GM23338 (cell line): ENCODE measurements at regions not wholly inside any gene's neighbourhood (a gene's known extent, or its start where the extent isn't known, plus 50 kb on each side); places are given as distances from the start of the nearest gene placed in this dataset.

ENCODE experiments used
- CREB1 ChIP-seq: fragments of 250-450 bp; sonication (Bioruptor Pico); IDR thresholded peaks from 2 replicates; pipeline ENCODE4 v1.5.0; 2020; ENCODE audit warnings: low read depth, mild to moderate bottlenecking, moderate library complexity
- EZH2 ChIP-seq: fragments of 200-600 bp; sonication (generic); IDR thresholded peaks from one replicate; pipeline ENCODE4 v1.8.0; 2017; ENCODE audit warnings: antibody characterized with exemption, mild to moderate bottlenecking, low read depth; ENCODE audit not compliant: unreplicated experiment
- EZH2phosphoT487 ChIP-seq: fragments of 200-600 bp; sonication (generic); IDR thresholded peaks from one replicate; pipeline ENCODE4 v1.8.1; 2018; ENCODE audit warnings: antibody characterized with exemption; ENCODE audit not compliant: unreplicated experiment
- JUNB ChIP-seq: IDR thresholded peaks from one replicate; pipeline ENCODE4 v1.6.1; 2016; ENCODE audit warnings: antibody characterized with exemption; ENCODE audit not compliant: unreplicated experiment
- POLR2AphosphoS5 ChIP-seq: IDR thresholded peaks from 2 replicates; pipeline ENCODE4 v1.6.1; 2016; ENCODE audit warnings: antibody characterized with exemption, low read depth
- STAT1 ChIP-seq: IDR thresholded peaks from one replicate; pipeline ENCODE4 v1.6.1; 2016; ENCODE audit warnings: antibody characterized with exemption; ENCODE audit not compliant: unreplicated experiment
- ZNF331 ChIP-seq: fragments of 250-450 bp; sonication (Bioruptor Pico); IDR thresholded peaks from 2 replicates; pipeline ENCODE4 v1.5.0; 2020; ENCODE audit warnings: low read depth, mild to moderate bottlenecking, moderate library complexity
- TF ChIP-seq, protein P1 (sequence below), 2 experiments: fragments of 200-600 bp in 1 of 2; sonication (generic) in 1 of 2; conservative IDR thresholded peaks; 2 replicates each; pipeline versions ENCODE4 v1.5.1 to v1.6.1; 2016 to 2017; ENCODE audit warnings: antibody characterized with exemption in 2 of 2, low read depth in 2 of 2, mild to moderate bottlenecking in 2 of 2, moderate library complexity in 1 of 2
- TF ChIP-seq, protein P2 (sequence below): IDR thresholded peaks from one replicate; pipeline ENCODE4 v1.6.1; 2018; ENCODE audit warnings: antibody characterized with exemption; ENCODE audit not compliant: unreplicated experiment
- TF ChIP-seq, protein P3 (sequence below): IDR thresholded peaks from 2 replicates; pipeline ENCODE4 v1.6.1; 2016; ENCODE audit warnings: antibody characterized with exemption
- TF ChIP-seq, protein P4 (sequence below): fragments of 250-450 bp; sonication (Bioruptor Pico); IDR thresholded peaks from 2 replicates; pipeline ENCODE4 v1.5.0; 2020; ENCODE audit warnings: mild to moderate bottlenecking, moderate library complexity

DNA sequence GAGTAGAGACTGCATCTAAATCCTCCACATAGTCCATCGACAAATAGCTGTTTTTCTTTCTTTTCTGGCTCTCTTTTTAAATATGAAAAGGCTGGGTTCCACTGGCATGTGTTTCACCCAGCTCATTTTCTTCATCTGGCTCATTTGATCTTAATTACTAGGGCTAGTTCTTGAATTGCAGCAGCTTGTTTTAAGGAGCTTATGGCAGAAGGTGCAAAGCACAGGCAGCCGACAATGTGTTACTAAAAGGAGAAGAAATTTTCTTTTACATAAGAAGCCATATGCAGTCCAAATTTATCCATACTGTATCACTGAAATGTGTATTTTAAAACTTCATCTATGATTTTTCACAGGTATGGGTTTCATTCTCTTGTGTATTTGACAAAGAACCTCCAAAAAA lies 205.6 kb upstream of the PTER start:
- TF ChIP-seq, protein P1, sequence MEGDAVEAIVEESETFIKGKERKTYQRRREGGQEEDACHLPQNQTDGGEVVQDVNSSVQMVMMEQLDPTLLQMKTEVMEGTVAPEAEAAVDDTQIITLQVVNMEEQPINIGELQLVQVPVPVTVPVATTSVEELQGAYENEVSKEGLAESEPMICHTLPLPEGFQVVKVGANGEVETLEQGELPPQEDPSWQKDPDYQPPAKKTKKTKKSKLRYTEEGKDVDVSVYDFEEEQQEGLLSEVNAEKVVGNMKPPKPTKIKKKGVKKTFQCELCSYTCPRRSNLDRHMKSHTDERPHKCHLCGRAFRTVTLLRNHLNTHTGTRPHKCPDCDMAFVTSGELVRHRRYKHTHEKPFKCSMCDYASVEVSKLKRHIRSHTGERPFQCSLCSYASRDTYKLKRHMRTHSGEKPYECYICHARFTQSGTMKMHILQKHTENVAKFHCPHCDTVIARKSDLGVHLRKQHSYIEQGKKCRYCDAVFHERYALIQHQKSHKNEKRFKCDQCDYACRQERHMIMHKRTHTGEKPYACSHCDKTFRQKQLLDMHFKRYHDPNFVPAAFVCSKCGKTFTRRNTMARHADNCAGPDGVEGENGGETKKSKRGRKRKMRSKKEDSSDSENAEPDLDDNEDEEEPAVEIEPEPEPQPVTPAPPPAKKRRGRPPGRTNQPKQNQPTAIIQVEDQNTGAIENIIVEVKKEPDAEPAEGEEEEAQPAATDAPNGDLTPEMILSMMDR (conservative IDR thresholded peaks at IDR 0.05; ENCODE audit: low read depth in 2 of 2) = no peak
- TF ChIP-seq EZH2 (no peak), POLR2AphosphoS5 (no peak), EZH2phosphoT487 (no peak), CREB1 (CRISPR knock-in tag) (no peak), STAT1 (no peak), JUNB (no peak), ZNF331 (CRISPR knock-in tag) (no peak)
- TF ChIP-seq, protein P2, sequence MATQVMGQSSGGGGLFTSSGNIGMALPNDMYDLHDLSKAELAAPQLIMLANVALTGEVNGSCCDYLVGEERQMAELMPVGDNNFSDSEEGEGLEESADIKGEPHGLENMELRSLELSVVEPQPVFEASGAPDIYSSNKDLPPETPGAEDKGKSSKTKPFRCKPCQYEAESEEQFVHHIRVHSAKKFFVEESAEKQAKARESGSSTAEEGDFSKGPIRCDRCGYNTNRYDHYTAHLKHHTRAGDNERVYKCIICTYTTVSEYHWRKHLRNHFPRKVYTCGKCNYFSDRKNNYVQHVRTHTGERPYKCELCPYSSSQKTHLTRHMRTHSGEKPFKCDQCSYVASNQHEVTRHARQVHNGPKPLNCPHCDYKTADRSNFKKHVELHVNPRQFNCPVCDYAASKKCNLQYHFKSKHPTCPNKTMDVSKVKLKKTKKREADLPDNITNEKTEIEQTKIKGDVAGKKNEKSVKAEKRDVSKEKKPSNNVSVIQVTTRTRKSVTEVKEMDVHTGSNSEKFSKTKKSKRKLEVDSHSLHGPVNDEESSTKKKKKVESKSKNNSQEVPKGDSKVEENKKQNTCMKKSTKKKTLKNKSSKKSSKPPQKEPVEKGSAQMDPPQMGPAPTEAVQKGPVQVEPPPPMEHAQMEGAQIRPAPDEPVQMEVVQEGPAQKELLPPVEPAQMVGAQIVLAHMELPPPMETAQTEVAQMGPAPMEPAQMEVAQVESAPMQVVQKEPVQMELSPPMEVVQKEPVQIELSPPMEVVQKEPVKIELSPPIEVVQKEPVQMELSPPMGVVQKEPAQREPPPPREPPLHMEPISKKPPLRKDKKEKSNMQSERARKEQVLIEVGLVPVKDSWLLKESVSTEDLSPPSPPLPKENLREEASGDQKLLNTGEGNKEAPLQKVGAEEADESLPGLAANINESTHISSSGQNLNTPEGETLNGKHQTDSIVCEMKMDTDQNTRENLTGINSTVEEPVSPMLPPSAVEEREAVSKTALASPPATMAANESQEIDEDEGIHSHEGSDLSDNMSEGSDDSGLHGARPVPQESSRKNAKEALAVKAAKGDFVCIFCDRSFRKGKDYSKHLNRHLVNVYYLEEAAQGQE = no peak
- TF ChIP-seq, protein P3, sequence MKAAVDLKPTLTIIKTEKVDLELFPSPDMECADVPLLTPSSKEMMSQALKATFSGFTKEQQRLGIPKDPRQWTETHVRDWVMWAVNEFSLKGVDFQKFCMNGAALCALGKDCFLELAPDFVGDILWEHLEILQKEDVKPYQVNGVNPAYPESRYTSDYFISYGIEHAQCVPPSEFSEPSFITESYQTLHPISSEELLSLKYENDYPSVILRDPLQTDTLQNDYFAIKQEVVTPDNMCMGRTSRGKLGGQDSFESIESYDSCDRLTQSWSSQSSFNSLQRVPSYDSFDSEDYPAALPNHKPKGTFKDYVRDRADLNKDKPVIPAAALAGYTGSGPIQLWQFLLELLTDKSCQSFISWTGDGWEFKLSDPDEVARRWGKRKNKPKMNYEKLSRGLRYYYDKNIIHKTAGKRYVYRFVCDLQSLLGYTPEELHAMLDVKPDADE = no peak
- TF ChIP-seq, protein P4, sequence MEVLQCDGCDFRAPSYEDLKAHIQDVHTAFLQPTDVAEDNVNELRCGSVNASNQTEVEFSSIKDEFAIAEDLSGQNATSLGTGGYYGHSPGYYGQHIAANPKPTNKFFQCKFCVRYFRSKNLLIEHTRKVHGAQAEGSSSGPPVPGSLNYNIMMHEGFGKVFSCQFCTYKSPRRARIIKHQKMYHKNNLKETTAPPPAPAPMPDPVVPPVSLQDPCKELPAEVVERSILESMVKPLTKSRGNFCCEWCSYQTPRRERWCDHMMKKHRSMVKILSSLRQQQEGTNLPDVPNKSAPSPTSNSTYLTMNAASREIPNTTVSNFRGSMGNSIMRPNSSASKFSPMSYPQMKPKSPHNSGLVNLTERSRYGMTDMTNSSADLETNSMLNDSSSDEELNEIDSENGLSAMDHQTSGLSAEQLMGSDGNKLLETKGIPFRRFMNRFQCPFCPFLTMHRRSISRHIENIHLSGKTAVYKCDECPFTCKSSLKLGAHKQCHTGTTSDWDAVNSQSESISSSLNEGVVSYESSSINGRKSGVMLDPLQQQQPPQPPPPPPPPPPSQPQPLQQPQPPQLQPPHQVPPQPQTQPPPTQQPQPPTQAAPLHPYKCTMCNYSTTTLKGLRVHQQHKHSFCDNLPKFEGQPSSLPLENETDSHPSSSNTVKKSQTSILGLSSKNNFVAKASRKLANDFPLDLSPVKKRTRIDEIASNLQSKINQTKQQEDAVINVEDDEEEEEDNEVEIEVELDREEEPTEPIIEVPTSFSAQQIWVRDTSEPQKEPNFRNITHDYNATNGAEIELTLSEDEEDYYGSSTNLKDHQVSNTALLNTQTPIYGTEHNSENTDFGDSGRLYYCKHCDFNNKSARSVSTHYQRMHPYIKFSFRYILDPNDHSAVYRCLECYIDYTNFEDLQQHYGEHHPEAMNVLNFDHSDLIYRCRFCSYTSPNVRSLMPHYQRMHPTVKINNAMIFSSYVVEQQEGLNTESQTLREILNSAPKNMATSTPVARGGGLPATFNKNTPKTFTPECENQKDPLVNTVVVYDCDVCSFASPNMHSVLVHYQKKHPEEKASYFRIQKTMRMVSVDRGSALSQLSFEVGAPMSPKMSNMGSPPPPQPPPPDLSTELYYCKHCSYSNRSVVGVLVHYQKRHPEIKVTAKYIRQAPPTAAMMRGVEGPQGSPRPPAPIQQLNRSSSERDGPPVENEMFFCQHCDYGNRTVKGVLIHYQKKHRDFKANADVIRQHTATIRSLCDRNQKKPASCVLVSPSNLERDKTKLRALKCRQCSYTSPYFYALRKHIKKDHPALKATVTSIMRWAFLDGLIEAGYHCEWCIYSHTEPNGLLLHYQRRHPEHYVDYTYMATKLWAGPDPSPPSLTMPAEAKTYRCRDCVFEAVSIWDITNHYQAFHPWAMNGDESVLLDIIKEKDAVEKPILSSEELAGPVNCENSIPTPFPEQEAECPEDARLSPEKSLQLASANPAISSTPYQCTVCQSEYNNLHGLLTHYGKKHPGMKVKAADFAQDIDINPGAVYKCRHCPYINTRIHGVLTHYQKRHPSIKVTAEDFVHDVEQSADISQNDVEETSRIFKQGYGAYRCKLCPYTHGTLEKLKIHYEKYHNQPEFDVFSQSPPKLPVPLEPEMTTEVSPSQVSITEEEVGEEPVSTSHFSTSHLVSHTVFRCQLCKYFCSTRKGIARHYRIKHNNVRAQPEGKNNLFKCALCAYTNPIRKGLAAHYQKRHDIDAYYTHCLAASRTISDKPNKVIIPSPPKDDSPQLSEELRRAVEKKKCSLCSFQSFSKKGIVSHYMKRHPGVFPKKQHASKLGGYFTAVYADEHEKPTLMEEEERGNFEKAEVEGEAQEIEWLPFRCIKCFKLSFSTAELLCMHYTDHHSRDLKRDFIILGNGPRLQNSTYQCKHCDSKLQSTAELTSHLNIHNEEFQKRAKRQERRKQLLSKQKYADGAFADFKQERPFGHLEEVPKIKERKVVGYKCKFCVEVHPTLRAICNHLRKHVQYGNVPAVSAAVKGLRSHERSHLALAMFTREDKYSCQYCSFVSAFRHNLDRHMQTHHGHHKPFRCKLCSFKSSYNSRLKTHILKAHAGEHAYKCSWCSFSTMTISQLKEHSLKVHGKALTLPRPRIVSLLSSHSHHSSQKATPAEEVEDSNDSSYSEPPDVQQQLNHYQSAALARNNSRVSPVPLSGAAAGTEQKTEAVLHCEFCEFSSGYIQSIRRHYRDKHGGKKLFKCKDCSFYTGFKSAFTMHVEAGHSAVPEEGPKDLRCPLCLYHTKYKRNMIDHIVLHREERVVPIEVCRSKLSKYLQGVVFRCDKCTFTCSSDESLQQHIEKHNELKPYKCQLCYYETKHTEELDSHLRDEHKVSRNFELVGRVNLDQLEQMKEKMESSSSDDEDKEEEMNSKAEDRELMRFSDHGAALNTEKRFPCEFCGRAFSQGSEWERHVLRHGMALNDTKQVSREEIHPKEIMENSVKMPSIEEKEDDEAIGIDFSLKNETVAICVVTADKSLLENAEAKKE (CRISPR knock-in tag) = no peak
